ENCODE measurements at regions not wholly inside any gene's neighbourhood (a gene's known extent, or its start where the extent isn't known, plus 50 kb on each side); places are given as distances from the start of the nearest gene placed in this dataset.

- Histone ChIP-seq H3K9ac (no peak overlapping the region), H3K4me2 (no peak overlapping the region), H4K20me1 (ENCODE audit: insufficient read depth) (no peaks in the 10 kb centered on the region), H3K9me2 (no peaks in the 10 kb centered on the region), H3K9me3 (no peaks in the 10 kb centered on the region), H3K4me1 (ENCODE audit: control insufficient read depth in 1 of 2, insufficient read depth in 2 of 2, low read depth in 1 of 2, low read length in 1 of 2) (no peaks in the 10 kb centered on the region), H3K36me3 (replicated peaks in 1 of 2; ENCODE audit: control insufficient read depth in 1 of 2, insufficient read depth in 2 of 2, low read length in 1 of 2) (no peaks in the 10 kb centered on the region), H3K79me2 (ENCODE audit: insufficient read depth) (no peaks in the 10 kb centered on the region), H3K27me3 (ENCODE audit: insufficient read depth) (no peaks in the 10 kb centered on the region), H2AFZ (ENCODE audit: low read depth) (no peak overlapping the region), H3F3A (replicated peaks; ENCODE audit: insufficient read depth) (no peaks in the 10 kb centered on the region), H3K4me3 (ENCODE audit: low read depth in 2 of 2, low read length in 1 of 2) (no peak overlapping the region), H3K27ac (ENCODE audit: low read depth in 2 of 2, low read length in 1 of 2) (no peak overlapping the region)
- 50% methylated on average over 4 of the region's 4 CpGs for whole genome bisulfite sequencing (ENCODE audit: low lambda C conversion rate)
- DNase-seq = no peak
- ChIA-PET POLR2A (no interaction called here), CTCF (no interaction called here)
- no peak for TF ChIP-seq NRF1 (IDR thresholded peaks at IDR 0.05; ENCODE audit: low read depth, low read length)
- no peak for TF ChIP-seq EP300 (IDR thresholded peaks at IDR 0.05; ENCODE audit: borderline replicate concordance in 1 of 2, low read depth in 1 of 2, low read length in 1 of 2)
- TF ChIP-seq GATA2 (CRISPR knock-in tag; IDR thresholded peaks at IDR 0.05) = no peak
- no peak for TF ChIP-seq MAX (IDR thresholded peaks at IDR 0.05; ENCODE audit: low read depth)
- no peak for TF ChIP-seq FOXJ3 (CRISPR knock-in tag; IDR thresholded peaks at IDR 0.05)
- no peak for TF ChIP-seq TCF12 (IDR thresholded peaks at IDR 0.05)
- no peak for TF ChIP-seq ZBTB33 (IDR thresholded peaks at IDR 0.05; ENCODE audit: borderline replicate concordance, low read depth)
- no peak for TF ChIP-seq RCOR1 (IDR thresholded peaks at IDR 0.05; ENCODE audit: low read length)
- TF ChIP-seq MXI1 (IDR thresholded peaks at IDR 0.05; ENCODE audit: low read depth, low read length) = no peak
Observed at GRCh38 chr13:74904556-74904955, 577.4 kb downstream of the TBC1D4 start.

DNA sequence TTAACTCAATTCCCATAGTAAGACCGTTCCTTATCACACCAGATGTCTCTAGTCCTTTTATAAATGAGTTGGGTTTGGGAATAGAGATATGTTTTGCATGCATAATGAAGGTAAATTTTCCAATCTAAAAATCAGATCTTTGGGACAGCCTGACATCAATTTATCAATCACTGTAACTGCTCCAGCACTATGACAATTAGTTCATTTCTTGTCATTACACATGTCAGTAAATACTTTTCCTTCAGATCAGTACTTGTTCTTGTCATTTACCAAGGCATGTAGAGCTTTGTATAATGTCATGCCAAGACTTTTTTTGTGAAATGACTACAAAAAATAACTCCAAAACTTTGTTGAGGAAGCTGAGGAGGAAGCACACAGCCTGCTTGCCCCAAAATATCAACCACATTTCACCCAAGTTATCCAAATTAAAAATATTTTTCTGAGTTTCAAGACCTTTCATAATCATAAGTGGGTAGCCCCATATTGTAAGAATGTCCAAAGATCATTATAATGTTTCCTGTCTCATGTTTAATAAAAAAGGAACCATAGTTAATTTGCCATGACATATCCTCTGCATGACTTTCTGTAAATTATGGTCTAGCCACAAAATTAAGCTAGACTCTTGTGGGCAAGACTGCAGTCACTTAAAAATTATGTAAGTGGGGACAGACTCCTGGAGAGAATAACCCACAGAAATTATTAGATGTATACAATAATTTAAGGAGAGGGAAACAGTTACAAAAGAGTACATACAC lies 586.8 kb downstream of the TBC1D4 start:
- H3K4me3 ChIP-seq (ENCODE audit: low read depth in 2 of 2, low read length in 1 of 2) = no peak overlapping the region
- no peak overlapping the region for H3K4me2 ChIP-seq
- no peaks in the 10 kb centered on the region for H3K79me2 ChIP-seq (ENCODE audit: insufficient read depth)
- H3K4me1 ChIP-seq (ENCODE audit: control insufficient read depth in 1 of 2, insufficient read depth in 2 of 2, low read depth in 1 of 2, low read length in 1 of 2) = no peaks in the 10 kb centered on the region; a peak in 1 of 4 replicates
- H2AFZ ChIP-seq (ENCODE audit: low read depth) = no peak overlapping the region
- 32% methylated on average over 1 of the region's 1 CpG for WGBS (ENCODE audit: low lambda C conversion rate)
- DNase-seq = no peak
- CTCF ChIA-PET = interaction anchor here (1.5 kb wide), 1 partner anchor 11 kb away, joined by 3 read pairs; no protein-coding TSS in a partner anchor
- no peak overlapping the region for H3K9ac ChIP-seq
- no peaks in the 10 kb centered on the region for H3F3A ChIP-seq (replicated peaks; ENCODE audit: insufficient read depth)
- H3K36me3 ChIP-seq (replicated peaks in 1 of 2; ENCODE audit: control insufficient read depth in 1 of 2, insufficient read depth in 2 of 2, low read length in 1 of 2) = no peaks in the 10 kb centered on the region
- H3K27me3 ChIP-seq (ENCODE audit: insufficient read depth) = no peaks in the 10 kb centered on the region
- no peaks in the 10 kb centered on the region for H4K20me1 ChIP-seq (ENCODE audit: insufficient read depth)
- no peaks in the 10 kb centered on the region for H3K9me3 ChIP-seq
- POLR2A ChIA-PET = no interaction called here
- no peaks in the 10 kb centered on the region for H3K9me2 ChIP-seq
- no peak overlapping the region for H3K27ac ChIP-seq (ENCODE audit: low read depth in 2 of 2, low read length in 1 of 2)
- no peak for TF ChIP-seq REST (IDR thresholded peaks at IDR 0.05; ENCODE audit: low read depth, low read length)
- TF ChIP-seq POLR2AphosphoS5 (IDR thresholded peaks at IDR 0.05; ENCODE audit: low read depth, low read length) = no peak
- TF ChIP-seq MAX (IDR thresholded peaks at IDR 0.05; ENCODE audit: low read depth) = no peak
- TF ChIP-seq NRF1 (IDR thresholded peaks at IDR 0.05; ENCODE audit: low read depth, low read length) = no peak
- TF ChIP-seq TEAD4 (IDR thresholded peaks at IDR 0.05; ENCODE audit: borderline replicate concordance, insufficient read depth) = no peak
- no peak for TF ChIP-seq FOSL2 (IDR thresholded peaks at IDR 0.05; ENCODE audit: borderline replicate concordance, low read depth)
- no peak for TF ChIP-seq FOXM1 (IDR thresholded peaks at IDR 0.05; ENCODE audit: low read depth)
- TF ChIP-seq GATA2 (CRISPR knock-in tag; IDR thresholded peaks at IDR 0.05) = no peak
- TF ChIP-seq MEF2A (IDR thresholded peaks at IDR 0.05; ENCODE audit: borderline replicate concordance, low read depth) = no peak
- no peak for TF ChIP-seq RCOR1 (IDR thresholded peaks at IDR 0.05; ENCODE audit: low read length)
- TF ChIP-seq, protein P1, sequence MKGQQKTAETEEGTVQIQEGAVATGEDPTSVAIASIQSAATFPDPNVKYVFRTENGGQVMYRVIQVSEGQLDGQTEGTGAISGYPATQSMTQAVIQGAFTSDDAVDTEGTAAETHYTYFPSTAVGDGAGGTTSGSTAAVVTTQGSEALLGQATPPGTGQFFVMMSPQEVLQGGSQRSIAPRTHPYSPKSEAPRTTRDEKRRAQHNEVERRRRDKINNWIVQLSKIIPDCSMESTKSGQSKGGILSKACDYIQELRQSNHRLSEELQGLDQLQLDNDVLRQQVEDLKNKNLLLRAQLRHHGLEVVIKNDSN (IDR thresholded peaks at IDR 0.05; ENCODE audit: borderline replicate concordance, low read depth) = no peak
- TF ChIP-seq JUND (IDR thresholded peaks at IDR 0.05) = no peak
- TF ChIP-seq ZBTB33 (IDR thresholded peaks at IDR 0.05; ENCODE audit: borderline replicate concordance, low read depth) = no peak
- TF ChIP-seq EP300 (IDR thresholded peaks at IDR 0.05; ENCODE audit: borderline replicate concordance in 1 of 2, low read depth in 1 of 2, low read length in 1 of 2) = no peak
